ENCODE measurements at regions not wholly inside any gene's neighbourhood (a gene's known extent, or its start where the extent isn't known, plus 50 kb on each side); places are given as distances from the start of the nearest gene placed in this dataset.

DNA sequence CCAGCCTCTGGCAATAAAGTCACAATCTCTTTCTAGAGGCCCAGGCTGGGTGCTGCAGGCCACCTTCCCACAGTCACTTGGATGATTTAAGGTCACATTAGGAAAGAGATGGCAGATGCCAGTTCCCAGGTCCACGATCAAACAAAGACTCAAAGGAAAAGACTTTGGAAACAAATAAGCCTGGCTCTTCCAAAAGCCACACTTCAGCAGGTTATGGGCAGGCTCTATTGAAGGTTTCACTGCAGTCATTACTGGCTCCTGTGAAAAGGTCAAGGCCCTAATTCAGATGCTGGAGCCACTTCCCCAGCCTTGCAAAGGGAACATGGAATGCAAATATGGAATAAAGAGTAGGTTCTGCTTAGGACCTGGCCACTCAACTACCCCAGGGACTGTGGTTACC, 104.0 kb upstream of the ZNF32 start:
- TF ChIP-seq, protein P1, sequence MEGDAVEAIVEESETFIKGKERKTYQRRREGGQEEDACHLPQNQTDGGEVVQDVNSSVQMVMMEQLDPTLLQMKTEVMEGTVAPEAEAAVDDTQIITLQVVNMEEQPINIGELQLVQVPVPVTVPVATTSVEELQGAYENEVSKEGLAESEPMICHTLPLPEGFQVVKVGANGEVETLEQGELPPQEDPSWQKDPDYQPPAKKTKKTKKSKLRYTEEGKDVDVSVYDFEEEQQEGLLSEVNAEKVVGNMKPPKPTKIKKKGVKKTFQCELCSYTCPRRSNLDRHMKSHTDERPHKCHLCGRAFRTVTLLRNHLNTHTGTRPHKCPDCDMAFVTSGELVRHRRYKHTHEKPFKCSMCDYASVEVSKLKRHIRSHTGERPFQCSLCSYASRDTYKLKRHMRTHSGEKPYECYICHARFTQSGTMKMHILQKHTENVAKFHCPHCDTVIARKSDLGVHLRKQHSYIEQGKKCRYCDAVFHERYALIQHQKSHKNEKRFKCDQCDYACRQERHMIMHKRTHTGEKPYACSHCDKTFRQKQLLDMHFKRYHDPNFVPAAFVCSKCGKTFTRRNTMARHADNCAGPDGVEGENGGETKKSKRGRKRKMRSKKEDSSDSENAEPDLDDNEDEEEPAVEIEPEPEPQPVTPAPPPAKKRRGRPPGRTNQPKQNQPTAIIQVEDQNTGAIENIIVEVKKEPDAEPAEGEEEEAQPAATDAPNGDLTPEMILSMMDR (conservative IDR thresholded peaks at IDR 0.05; ENCODE audit: low read length): no peak
- TF ChIP-seq EZH2phosphoT487 (IDR thresholded peaks at IDR 0.05; ENCODE audit: borderline replicate concordance): no peak
